GM11168 (cell line): ENCODE measurements at regions not wholly inside any gene's neighbourhood (a gene's known extent, or its start where the extent isn't known, plus 50 kb on each side); places are given as distances from the start of the nearest gene placed in this dataset.
"Not testable (repeated sequence)": the region's sequence is repeated elsewhere in the genome, so short reads cannot be mapped to it uniquely, and the experiment has no call there.

ENCODE experiments used
- in situ Hi-C: fragments of 300-500 bp; cut with MboI; formaldehyde crosslinking; loops from one replicate; pipeline ENCODE4 v1.12.0; 2022; ENCODE audit warnings: low sequenced_read_pairs; ENCODE audit not compliant: unreplicated experiment

DNA sequence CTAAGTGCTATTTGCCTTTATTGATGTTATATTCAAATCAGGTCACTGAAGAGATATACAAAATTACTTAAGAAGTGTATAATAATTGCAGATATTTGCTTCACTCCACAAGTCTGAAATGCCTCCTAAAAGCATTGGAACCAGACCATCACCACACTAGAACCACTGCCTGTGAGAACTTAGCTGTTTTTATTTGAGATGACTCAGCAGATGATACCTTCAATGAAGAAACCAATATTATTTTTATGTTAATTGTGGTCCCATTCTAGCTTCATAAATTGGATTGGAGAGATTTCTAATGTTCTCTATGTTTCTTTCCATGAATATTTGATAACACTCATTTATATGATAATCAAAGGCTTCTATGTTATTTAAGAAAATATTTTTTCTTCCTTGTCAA, 740.6 kb downstream of the KCNT2 start:
- in situ Hi-C loops = no loop called here

DNA sequence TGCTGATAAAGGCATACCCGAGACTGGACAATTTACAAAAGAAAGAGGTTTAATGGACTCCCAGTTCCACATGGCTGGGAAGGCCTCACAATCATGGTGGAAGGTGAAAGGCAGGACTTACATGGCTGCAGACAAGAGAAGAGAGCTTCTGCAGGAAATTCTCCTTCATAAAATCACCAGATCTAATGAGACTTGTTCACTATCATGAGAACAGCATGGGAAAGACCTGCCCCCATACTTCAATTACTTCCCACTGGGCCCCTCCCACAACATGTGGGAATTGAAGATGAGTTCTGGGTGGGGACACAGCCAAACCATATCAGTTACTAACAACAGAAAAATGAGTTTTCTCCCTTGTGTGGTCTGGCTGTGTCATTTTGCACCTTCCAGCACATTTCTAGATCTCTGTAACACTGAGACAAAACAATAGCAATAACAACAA, 741.4 kb downstream of the KCNT2 start:
- in situ Hi-C loops = no loop called here

DNA sequence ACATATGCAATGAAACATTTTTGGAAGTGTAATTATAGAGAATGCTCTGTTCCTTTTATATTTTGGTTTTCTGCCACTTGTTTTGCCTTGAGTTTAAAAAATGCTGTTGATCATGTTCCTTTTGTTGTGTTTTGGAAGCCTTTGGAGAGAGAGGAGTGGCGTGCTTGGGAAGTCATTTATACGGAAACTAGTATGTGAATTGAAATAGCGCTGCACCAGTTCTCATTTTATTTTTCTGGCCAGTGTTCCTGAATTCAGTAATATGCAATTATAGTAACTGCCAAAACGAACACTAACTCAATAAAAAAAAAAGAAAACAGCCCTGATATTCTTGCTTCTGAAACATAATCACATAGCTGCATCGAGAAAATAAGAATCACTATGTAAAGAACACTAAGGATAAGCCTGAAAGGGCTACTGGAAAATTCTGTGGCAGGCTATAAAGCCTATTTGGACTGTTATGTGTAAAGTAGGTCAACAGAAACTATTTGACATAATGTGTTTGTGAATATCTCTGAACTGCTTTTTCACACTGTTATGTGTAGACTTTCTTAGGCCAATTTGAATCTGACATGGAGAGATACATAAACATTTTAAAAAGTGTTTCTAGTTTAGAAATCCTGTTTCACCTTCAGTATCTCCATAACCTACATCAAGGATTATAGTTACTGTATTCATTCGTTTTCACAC, 742.0 kb downstream of the KCNT2 start:
- in situ Hi-C loops = no loop called here

DNA sequence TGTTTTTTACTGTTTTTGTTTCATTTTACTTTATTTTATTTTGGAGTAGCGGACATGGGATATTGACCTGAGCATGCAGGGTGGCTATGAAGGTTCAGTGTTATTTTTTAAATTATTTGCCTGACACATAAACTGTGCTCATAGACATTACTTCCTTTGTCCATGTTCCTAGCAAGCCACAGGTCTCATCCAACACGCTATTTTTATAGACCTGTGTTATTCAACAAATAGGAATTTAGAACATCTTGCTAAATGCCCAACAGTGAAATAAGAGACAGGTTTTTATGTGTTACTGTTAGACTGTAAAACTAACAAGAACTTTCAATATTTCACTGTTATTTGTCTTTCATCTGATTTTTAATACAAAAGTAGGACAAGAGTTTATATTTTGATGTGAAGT, 756.4 kb downstream of the KCNT2 start:
- in situ Hi-C loops = no loop called here

DNA sequence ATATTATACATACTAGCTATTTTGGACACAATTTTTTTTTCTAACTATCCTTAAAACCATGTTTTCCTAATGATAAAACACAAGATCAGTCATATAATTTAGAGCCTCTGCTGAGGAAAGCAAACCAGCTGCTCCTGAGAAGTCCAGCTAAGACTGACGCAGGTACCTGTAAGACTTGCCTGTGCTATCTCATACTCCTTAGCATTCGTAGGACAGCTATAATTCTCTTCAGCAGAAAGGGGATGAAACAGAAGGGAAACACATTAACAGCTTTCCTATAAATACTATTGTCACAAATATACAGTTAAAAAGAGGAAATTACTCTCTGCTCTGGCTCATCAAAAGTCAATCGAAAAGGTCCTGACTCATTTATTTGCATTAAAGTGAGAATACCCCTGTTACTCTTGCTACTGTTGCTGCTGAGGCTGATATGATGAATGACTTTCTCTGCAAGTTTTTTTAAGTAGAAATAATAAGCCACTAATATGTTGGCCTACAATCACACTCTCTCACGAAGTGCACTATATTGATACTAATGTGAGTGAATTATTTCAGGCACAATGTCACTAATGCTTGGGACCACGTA, 757.1 kb downstream of the KCNT2 start:
- in situ Hi-C loops = no loop called here

DNA sequence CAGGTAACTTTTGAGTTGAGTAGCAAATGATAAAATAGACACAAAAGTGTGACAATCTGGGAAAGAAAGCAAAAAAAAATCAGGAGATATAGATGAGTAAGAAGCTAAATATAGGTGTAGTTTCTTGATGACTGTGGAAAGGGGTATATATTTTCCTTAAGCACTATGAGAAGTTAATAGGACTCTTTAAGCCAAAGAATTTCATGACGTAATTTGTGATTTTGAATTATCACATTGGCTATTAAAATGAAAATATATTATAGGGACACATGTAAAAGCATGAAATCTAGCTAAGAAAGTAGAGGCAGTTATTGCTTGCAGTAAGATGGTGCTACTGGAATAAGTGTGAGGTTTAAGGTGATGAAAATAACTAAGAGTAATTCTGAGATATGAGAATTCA, 759.1 kb downstream of the KCNT2 start:
- in situ Hi-C loops = no loop called here

DNA sequence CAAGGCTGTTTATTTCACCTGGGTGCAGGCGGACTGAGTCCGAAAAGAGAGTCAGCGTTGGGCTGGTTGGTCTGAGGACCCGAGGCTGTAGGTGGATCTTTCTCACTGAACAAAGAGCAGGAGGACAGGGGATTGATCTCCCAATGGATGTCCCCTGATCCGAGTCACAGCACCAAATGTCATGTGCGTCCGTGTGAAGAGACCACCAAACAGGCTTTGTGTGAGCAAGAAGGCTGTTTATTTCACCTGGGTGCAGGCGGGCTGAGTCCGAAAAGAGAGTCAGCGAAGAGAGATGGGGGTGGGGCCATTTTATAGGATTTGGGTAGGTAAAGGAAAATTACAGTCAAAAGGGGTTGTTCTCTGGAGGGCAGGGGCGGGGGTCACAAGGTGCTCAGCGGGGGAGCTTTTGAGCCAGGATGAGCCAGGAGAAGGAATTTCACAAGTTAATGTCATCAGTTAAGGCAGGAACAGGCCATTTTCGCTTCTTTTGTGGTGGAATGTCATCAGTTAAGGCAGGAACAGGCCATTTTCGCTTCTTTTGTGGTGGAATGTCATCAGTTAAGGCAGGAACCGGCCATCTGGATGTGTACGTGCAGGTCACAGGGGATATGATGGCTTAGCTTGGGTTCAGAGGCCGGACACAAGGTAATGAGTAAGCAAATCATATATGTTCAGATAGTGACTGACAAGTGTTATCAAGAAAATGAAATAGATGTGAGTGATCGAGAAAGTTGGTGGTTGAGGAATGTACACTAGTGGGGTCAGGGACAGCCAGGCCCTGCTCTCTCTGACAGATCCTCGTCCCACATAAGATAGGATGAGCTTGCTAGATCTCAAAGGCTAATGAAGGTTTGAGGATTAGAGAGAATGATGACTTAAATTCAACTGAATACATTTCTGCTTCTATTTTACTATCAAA, 760.0 kb downstream of the KCNT2 start:
- in situ Hi-C loops = not testable (repeated sequence)

DNA sequence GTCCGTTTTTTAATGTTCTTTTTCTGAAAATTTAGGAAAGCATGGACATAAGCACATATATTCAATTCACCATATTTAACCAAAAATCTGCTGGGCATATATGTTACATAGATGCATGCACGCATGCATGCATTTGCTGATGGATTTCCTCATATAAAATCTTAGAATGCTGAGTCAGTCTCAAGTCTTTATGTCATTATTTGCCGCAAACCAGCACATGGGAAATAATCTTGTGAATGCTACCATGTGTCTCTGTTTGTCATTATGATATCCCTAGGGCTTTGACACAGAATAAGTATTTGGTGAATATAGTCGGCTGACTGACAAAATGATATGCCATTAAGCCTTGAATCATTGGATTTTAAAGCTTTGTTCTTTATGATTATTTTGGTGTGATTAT, 776.5 kb downstream of the KCNT2 start:
- in situ Hi-C loops = no loop called here

DNA sequence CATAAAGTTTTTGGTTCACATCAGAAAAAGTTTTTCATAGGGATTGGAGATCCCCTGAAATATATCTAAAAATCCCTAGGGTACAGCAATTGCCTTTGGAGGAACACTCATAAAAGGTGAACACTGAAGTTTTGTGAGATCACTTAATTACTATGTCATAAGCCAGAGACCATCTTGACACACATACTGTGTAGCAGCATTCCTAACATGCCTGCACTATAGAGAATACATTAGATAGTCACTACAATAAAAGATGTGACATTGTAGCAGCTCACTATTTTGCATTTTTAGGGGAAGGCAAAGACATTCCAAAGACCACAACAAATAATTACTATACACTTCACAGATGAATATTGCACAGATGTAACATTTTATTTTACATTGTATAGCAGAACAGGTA, 779.9 kb downstream of the KCNT2 start:
- in situ Hi-C loops = no loop called here

DNA sequence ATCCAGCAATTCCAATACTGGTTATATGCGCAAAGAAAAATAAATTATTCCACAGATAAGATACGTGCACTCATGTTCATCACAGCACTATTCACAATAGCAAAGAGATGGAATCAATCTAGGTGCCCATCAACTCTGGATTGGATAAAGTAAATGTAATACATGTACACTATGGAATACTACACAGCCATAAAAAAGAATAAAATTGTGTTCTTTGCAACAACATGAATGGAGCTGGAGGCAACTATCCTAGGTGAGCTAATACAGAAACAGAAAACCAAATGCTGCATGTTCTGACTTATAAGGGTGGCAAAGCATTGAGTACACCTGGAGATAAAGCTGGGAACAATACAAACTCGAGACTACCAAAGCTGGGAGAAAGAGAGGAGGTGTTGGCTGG, 787.3 kb downstream of the KCNT2 start:
- in situ Hi-C loops = no loop called here

DNA sequence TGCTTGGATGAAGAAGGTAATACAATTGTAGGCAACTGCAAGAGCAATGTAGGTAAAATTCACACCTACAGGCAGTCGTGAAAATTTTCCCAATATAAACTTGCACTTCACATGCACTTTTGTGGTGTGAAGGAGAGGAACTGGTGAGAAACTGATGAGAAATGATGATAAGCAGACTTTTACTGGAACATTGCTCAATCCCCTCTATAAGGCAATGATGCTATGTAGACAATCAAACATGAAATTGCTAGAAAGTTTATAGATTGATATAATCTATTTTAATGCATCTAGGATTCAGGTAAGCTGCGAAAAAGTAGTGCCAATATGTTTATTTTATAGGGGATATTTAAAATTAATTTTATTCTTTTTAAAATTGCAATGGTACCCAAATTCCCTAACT, 802.2 kb downstream of the KCNT2 start:
- in situ Hi-C loops = no loop called here

DNA sequence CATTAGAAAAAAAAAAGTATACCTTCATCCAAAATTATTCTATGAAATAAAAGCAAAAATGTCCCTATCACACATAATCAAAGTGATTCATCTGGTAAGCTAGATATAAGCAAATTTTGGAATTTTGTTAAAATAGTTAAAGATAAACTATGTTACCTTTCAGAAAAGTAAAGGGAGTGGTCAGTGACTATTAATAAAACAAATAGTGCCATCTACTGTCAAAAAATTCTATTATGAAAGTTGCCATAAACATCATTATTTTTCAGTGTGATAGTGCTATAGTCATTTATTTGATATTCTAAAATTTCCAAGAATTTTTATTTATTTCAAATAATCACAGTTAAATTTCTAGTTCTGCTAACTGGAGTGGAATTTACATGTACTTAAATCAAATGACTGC, 803.7 kb downstream of the KCNT2 start:
- in situ Hi-C loops = no loop called here

DNA sequence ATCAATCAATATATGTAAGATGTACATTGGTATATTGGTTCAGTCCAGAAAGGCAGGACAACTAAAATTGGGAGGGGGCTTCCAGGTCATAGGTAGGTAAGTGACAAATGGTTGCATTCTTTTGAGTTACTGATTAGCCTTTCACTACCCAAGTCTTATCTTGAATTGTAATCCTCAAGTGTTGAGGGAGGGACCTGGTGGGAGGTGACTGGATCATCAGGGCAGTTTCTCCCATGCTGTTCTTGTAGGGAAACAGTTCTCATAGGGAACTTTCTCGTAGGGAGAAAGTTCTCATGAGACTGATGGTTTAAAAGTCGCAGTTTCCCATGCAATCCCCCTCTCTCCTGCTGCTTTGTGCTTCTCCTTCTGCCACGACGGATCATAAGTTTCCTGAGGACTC, 809.2 kb downstream of the KCNT2 start:
- in situ Hi-C loops = no loop called here

DNA sequence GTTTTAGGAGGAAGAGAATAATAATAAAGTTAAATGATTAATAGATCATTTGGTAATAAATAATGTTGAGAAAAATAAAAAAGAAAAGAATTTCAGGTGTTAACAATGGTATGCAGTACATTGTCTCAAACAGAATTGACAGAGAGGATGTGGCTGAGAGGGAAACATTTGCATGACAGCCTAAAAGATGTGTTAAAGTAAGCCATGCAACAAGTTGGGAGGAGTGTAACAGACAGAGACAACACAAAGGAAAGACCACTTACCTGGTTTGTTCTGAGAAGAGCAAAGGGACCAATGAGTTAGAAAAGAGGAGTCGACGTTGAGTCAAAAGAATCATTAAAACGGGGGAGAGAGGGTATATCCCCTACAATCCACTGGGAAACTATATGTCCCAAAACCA, 814.0 kb downstream of the KCNT2 start:
- in situ Hi-C loops = no loop called here

DNA sequence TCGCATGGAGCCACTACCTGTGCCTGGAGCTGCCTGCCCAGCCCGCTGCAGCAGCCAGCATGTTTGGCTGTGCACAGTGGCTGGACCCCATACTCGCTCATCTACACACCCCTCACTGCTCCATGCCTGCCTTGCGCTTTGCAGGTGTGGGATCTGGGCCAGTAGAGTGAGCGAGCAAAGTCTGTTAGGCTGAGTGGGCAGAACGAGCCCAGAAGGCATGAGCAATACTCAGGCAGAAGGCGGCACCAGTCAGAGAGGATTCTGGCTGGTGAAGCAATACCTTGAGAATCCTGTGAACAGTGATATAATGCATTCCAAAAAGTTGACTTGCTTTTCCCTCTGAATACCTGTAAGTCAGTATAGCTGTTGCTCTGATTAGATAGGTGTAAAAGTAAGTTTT, 816.4 kb downstream of the KCNT2 start:
- in situ Hi-C loops = no loop called here

DNA sequence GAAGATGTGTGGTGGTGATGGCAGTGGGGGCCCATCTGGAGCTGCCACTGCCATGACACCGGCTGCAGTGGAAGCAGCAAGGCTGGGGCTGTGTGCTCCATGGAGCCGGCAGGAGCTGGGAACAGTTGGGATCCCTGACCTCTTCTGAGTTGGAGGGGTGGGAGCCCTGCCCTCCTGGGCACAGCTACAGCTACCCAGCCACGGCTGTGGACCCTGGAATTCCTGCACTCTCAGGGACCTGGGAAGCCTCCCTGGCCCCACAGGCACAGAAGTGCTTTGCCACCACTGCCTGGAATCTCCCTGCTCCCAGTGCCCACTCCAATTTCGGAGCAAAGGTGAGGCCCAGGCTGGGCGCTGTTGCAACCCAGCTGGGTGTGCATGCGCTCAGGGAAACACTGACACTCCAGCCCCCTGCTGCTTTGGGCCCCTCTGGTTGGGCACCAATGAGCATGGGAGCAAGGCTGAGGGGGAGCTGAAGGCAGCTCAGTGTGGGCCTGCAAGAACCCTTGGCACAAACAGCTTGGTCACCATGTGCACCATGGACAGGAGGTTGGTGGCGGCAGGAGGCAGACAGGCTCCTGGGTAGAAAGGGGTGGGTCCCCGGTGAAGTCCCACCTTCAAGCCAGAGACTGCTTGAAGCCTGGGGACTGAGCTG, 817.6 kb downstream of the KCNT2 start:
- in situ Hi-C loops = no loop called here

DNA sequence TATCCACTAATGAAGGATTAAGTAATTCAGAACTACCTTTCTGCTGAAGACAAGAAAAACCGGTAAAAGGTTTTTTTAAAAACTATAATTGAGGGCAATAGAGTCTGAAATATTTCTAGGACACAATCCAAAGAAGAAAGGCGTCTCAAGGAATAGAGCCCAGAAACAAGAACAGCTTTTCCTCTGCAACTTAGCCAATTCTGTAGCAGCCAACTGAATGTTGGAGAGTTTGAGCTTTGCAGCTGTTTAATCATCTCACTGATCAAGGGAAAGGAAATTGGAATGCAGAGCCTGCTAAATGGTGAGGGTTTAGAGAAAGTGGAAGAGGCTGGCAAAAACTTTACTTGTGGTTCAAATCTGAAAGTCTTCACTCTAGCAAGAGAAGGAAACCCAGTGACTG, 818.9 kb downstream of the KCNT2 start:
- in situ Hi-C loops = no loop called here

DNA sequence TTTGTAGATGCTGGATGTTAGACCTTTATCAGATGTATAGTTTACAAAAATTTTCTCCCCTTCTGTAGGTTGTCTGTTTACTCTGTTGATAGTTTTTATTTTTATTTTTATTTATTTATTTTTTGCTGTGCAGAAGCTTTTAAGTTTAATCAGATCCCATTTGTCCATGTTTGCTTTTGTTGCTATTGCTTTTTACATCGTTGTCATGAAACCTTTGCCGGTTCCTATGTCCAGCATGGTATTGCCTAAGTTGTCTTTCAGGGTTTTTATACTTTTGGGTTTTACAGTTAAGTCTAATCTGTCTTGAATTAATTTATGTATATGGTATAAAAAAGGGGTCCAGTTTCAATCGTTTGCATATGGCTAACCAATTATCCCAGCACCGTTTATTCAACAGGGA, 819.5 kb downstream of the KCNT2 start:
- in situ Hi-C loops = no loop called here

DNA sequence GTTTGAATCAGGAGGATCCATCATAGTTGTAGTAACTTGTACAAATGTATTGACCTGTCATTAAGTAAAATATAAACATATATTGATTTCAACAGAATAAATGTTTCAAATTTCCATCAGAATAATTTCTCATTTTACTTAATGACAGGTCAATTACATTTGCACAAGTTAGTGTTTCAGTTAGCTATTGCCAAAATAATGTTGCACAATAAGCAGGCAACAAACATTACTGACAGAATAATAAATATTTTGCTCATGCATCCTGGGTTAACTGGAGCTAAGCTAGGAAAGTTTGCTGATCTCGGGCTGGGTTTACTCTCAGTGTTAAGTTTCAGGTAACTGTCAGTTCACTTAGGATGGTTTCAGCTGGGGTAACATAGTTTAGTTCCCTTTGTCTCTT, 822.4 kb downstream of the KCNT2 start:
- in situ Hi-C loops = no loop called here

DNA sequence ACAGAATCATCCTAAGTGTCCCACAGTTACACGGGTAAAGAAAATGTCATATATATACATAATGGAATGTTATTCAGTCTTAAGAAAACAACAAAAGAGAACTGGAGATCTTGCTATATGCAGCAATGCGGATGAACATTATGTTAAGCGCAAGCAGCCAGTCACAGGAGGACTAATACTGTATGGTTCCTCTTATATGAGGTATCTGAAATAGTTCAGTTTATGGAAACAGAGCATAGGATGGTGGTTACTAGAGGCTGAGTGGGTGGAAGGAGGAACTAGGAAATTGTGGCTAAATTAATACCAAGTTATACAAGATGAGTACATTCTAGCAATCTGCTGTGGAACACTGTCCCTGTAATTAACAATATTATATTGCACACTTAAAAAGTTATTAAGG, 834.3 kb downstream of the KCNT2 start:
- in situ Hi-C loops = no loop called here

DNA sequence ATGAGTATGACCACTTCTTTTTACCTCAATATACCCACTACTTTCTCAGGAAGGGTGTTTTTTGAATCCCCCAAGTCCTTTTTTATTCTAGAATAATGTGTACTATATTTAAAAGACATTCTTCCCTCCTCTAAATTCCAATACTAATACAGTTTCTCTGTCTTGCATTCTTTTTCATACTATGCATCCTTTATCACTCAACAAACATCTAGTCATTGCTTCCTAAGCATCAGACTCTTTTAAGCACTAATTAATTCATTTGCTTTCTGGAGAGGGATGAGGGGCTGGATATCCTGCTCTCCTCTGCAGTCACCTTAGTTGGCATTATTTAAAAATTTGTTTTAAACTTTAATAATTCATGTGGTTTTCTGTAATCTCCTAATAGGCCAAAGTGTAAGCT, 838.8 kb downstream of the KCNT2 start:
- in situ Hi-C loops = no loop called here
